SKM-1 treated with dmso at 0.1 percent for 144 hours (cell line): ENCODE measurements at regions not wholly inside any gene's neighbourhood (a gene's known extent, or its start where the extent isn't known, plus 50 kb on each side); places are given as distances from the start of the nearest gene placed in this dataset.

Experiments
- DNase-seq: peaks from one replicate; lab custom pipeline; 2025; ENCODE audit not compliant: unreplicated experiment; lab: John Stamatoyannopoulos, UW

GRCh38 chr21:25338415-25338814 is 268.9 kb downstream of the MRPL39 start:
- no peak for DNase-seq

GRCh38 chr21:25334046-25334730 is 273.1 kb downstream of the MRPL39 start:
- DNase-seq: no peak

GRCh38 chr21:25331286-25331685 is 276.0 kb downstream of the MRPL39 start:
- DNase-seq: no peak

GRCh38 chr21:25330266-25330665 is 277.0 kb downstream of the MRPL39 start:
- DNase-seq: no peak

GRCh38 chr21:25329227-25329825 is 278.0 kb downstream of the MRPL39 start:
- DNase-seq: no peak

GRCh38 chr21:25328736-25329135 is 278.5 kb downstream of the MRPL39 start:
- DNase-seq: no peak

GRCh38 chr21:25326181-25326580 is 281.1 kb downstream of the MRPL39 start:
- DNase-seq: no peak

- no peak for DNase-seq
Measured at GRCh38 chr21:25324666-25325065, 282.6 kb downstream of the MRPL39 start.

- DNase-seq: no peak
Measured at GRCh38 chr21:25323356-25323949, 283.8 kb downstream of the MRPL39 start.

GRCh38 chr21:25314247-25314646 is 293.0 kb downstream of the MRPL39 start:
- no peak for DNase-seq

GRCh38 chr21:25313829-25314228 is 293.5 kb downstream of the MRPL39 start:
- no peak for DNase-seq

GRCh38 chr21:25307489-25307888 is 299.8 kb downstream of the MRPL39 start:
- DNase-seq: no peak

GRCh38 chr21:25304611-25305010 is 302.7 kb downstream of the MRPL39 start:
- no peak for DNase-seq

- DNase-seq: no peak
Measured at GRCh38 chr21:25300632-25301031, 306.6 kb downstream of the MRPL39 start.

GRCh38 chr21:25298512-25299491 is 308.5 kb downstream of the MRPL39 start:
- DNase-seq: peak; percentile 84

GRCh38 chr21:25297117-25297516 is 310.2 kb downstream of the MRPL39 start:
- DNase-seq: no peak

GRCh38 chr21:25296252-25296651 is 311.0 kb downstream of the MRPL39 start:
- no peak for DNase-seq

- no peak for DNase-seq
Measured at GRCh38 chr21:25292396-25292795, 314.9 kb downstream of the MRPL39 start.

GRCh38 chr21:25283720-25284119 is 323.6 kb downstream of the MRPL39 start:
- peak; percentile 43 for DNase-seq

GRCh38 chr21:25281134-25281533 is 326.1 kb downstream of the MRPL39 start:
- no peak for DNase-seq

GRCh38 chr21:25280061-25280460 is 327.2 kb downstream of the MRPL39 start:
- no peak for DNase-seq
